ENCODE measurements at regions not wholly inside any gene's neighbourhood (a gene's known extent, or its start where the extent isn't known, plus 50 kb on each side); places are given as distances from the start of the nearest gene placed in this dataset.

GRCh38 chr4:117224256-117224655 lies 138.9 kb upstream of the TRAM1L1 start:
- Mint-ChIP-seq H3K9me3 (ENCODE audit: unreplicated experiment) (no peaks in the 10 kb centered on the region), H3K27ac (ENCODE audit: unreplicated experiment) (no peak overlapping the region), H3K27me3 (ENCODE audit: unreplicated experiment) (peaks cover 7% of the 10 kb centered on the region), H3K4me3 (ENCODE audit: unreplicated experiment) (no peak overlapping the region), H3K4me1 (ENCODE audit: unreplicated experiment) (no peaks in the 10 kb centered on the region), H3K36me3 (ENCODE audit: unreplicated experiment) (no peaks in the 10 kb centered on the region)
- no peak for DNase-seq (ENCODE audit: extremely low spot score, unreplicated experiment)
- TF ChIP-seq, protein P1, sequence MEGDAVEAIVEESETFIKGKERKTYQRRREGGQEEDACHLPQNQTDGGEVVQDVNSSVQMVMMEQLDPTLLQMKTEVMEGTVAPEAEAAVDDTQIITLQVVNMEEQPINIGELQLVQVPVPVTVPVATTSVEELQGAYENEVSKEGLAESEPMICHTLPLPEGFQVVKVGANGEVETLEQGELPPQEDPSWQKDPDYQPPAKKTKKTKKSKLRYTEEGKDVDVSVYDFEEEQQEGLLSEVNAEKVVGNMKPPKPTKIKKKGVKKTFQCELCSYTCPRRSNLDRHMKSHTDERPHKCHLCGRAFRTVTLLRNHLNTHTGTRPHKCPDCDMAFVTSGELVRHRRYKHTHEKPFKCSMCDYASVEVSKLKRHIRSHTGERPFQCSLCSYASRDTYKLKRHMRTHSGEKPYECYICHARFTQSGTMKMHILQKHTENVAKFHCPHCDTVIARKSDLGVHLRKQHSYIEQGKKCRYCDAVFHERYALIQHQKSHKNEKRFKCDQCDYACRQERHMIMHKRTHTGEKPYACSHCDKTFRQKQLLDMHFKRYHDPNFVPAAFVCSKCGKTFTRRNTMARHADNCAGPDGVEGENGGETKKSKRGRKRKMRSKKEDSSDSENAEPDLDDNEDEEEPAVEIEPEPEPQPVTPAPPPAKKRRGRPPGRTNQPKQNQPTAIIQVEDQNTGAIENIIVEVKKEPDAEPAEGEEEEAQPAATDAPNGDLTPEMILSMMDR (IDR thresholded peaks at IDR 0.05) = no peak

DNA sequence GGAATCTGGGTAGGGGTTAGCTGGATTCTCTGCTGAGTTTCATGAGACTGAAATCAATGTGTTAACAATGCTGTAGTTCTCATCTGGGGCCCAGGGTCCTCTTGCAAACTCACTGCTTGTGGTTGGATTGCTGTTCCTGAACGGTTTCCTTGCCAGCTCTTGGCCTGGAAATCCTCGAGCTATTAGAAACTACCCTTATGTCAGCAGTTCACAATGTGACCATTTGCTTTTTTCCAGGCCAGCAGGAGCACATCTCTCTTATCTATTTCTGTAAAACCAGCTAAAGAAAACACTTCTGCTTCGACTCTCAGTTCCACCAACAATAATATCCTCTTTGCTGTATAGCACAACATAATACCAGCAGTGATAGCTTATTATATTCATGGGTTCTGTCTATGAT lies 140.1 kb upstream of the TRAM1L1 start:
- peaks cover 9% of the 10 kb centered on the region for H3K27me3 Mint-ChIP-seq (ENCODE audit: unreplicated experiment)
- H3K27ac Mint-ChIP-seq (ENCODE audit: unreplicated experiment) = no peak overlapping the region

GRCh38 chr4:117227925-117228324 lies 142.5 kb upstream of the TRAM1L1 start:
- H3K36me3 Mint-ChIP-seq (ENCODE audit: unreplicated experiment) = no peaks in the 10 kb centered on the region
- no peak overlapping the region for H3K4me3 Mint-ChIP-seq (ENCODE audit: unreplicated experiment)
- no peaks in the 10 kb centered on the region for H3K9me3 Mint-ChIP-seq (ENCODE audit: unreplicated experiment)
- no peak for DNase-seq (ENCODE audit: extremely low spot score, unreplicated experiment)
- H3K27me3 Mint-ChIP-seq (ENCODE audit: unreplicated experiment) = peaks cover 11% of the 10 kb centered on the region
- H3K4me1 Mint-ChIP-seq (ENCODE audit: unreplicated experiment) = no peaks in the 10 kb centered on the region
- TF ChIP-seq, protein P1 (IDR thresholded peaks at IDR 0.05) = no peak
- H3K27ac Mint-ChIP-seq (ENCODE audit: unreplicated experiment) = no peak overlapping the region

More for the DNA sequence above, 140.1 kb upstream of the TRAM1L1 start:
- Mint-ChIP-seq H3K36me3 (ENCODE audit: unreplicated experiment) (no peaks in the 10 kb centered on the region), H3K9me3 (ENCODE audit: unreplicated experiment) (no peaks in the 10 kb centered on the region), H3K4me3 (ENCODE audit: unreplicated experiment) (no peak overlapping the region), H3K4me1 (ENCODE audit: unreplicated experiment) (no peaks in the 10 kb centered on the region)
- TF ChIP-seq, protein P1 (IDR thresholded peaks at IDR 0.05) = no peak
- DNase-seq (ENCODE audit: extremely low spot score, unreplicated experiment) = no peak

DNA sequence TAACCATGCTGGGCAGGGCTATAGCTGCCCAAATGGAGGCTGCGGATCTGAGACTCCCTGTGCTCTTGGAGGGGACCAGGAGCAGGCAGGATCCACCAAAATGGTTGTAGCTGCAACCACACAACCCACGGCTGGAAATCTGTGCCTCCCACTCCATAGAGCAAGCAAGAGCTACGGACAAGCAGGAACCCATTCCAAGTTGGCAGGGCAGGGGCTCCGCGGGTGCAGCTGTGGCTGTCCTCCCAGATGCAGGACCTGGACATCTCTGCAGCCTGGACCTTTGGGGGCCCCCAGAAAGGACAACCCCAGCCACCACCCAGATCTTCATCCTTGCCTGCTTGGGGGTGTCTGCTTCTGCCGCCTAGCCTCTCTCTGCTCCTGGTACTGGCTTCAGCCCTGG lies 154.1 kb upstream of the TRAM1L1 start:
- peaks cover 2% of the 10 kb centered on the region for H3K27me3 Mint-ChIP-seq (ENCODE audit: unreplicated experiment)
- no peak overlapping the region for H3K4me3 Mint-ChIP-seq (ENCODE audit: unreplicated experiment)
- no peak for DNase-seq (ENCODE audit: extremely low spot score, unreplicated experiment)
- TF ChIP-seq, protein P1 (IDR thresholded peaks at IDR 0.05) = no peak
- no peak overlapping the region for H3K27ac Mint-ChIP-seq (ENCODE audit: unreplicated experiment)
- H3K4me1 Mint-ChIP-seq (ENCODE audit: unreplicated experiment) = no peaks in the 10 kb centered on the region
- no peaks in the 10 kb centered on the region for H3K36me3 Mint-ChIP-seq (ENCODE audit: unreplicated experiment)
- H3K9me3 Mint-ChIP-seq (ENCODE audit: unreplicated experiment) = no peaks in the 10 kb centered on the region

- H3K27ac Mint-ChIP-seq (ENCODE audit: unreplicated experiment) = no peak overlapping the region
- H3K9me3 Mint-ChIP-seq (ENCODE audit: unreplicated experiment) = no peaks in the 10 kb centered on the region
- no peak for DNase-seq (ENCODE audit: extremely low spot score, unreplicated experiment)
- peaks cover 2% of the 10 kb centered on the region for H3K4me1 Mint-ChIP-seq (ENCODE audit: unreplicated experiment)
- H3K36me3 Mint-ChIP-seq (ENCODE audit: unreplicated experiment) = no peaks in the 10 kb centered on the region
- no peak overlapping the region for H3K4me3 Mint-ChIP-seq (ENCODE audit: unreplicated experiment)
- H3K27me3 Mint-ChIP-seq (ENCODE audit: unreplicated experiment) = peaks cover 4% of the 10 kb centered on the region
- TF ChIP-seq, protein P1 (IDR thresholded peaks at IDR 0.05) = no peak
These were observed 164.0 kb upstream of the TRAM1L1 start for GRCh38 chr4:117249333-117249732.
